OCI-LY3 (cell line): ENCODE measurements at regions not wholly inside any gene's neighbourhood (a gene's known extent, or its start where the extent isn't known, plus 50 kb on each side); places are given as distances from the start of the nearest gene placed in this dataset.
"Not testable (repeated sequence)": the region's sequence is repeated elsewhere in the genome, so short reads cannot be mapped to it uniquely, and the experiment has no call there.

ENCODE experiments used
- H2AFZ ChIP-seq: fragments of 200-600, 300-600 bp; shearing (Covaris generic); 2 replicates; pipeline ENCODE4 v1.6.0; 2014; ENCODE audit warnings: antibody characterized with exemption, low read depth, low read length
- H3K27ac ChIP-seq: fragments of 200-600, 300-600 bp; sonication (generic); 2 replicates; pipeline ENCODE4 v1.5.1; 2014; ENCODE audit warnings: mild to moderate bottlenecking, low read length, moderate library complexity, mixed read lengths
- H3K27me3 ChIP-seq: fragments of 200-600, 300-600 bp; sonication (generic); 2 replicates; pipeline ENCODE4 v1.6.1; 2014; ENCODE audit warnings: low read depth, low read length, mixed read lengths
- H3K36me3 ChIP-seq: fragments of 200-600, 300-600 bp; sonication (generic); replicated peaks from 2 replicates; pipeline ENCODE3; 2014; ENCODE audit warnings: low read depth, low read length, mixed read lengths
- H3K4me1 ChIP-seq: fragments of 300-600, 200-600 bp; sonication (generic); 2 replicates; pipeline ENCODE4 v1.6.1; 2014; ENCODE audit warnings: low read length, mixed read lengths
- H3K4me2 ChIP-seq: fragments of 200-600, 300-600 bp; sonication (generic); 2 replicates; pipeline ENCODE4 v1.6.1; 2014; ENCODE audit warnings: low read length, mixed read lengths
- H3K4me3 ChIP-seq: fragments of 300-600, 200-600 bp; sonication (generic); 2 replicates; pipeline ENCODE4 v1.5.1; 2014; ENCODE audit warnings: antibody characterized with exemption, mild to moderate bottlenecking, low read length, moderate library complexity
- H3K79me2 ChIP-seq: fragments of 300-600, 200-600 bp; shearing (Covaris generic); 2 replicates; pipeline ENCODE4 v1.6.1; 2014; ENCODE audit warnings: mild to moderate bottlenecking, low read length, mixed read lengths
- H3K9ac ChIP-seq: fragments of 300-600, 200-600 bp; shearing (Covaris generic); 2 replicates; pipeline ENCODE4 v1.6.0; 2014; ENCODE audit warnings: mild to moderate bottlenecking, low read length, moderate library complexity
- H3K9me3 ChIP-seq: fragments of 200-600, 300-600 bp; shearing (Covaris generic); 2 replicates; pipeline ENCODE4 v1.6.1; 2014; ENCODE audit warnings: low read length, mixed read lengths; ENCODE audit not compliant: insufficient read depth
- H4K20me1 ChIP-seq: fragments of 200-600, 300-600 bp; sonication (generic); 2 replicates; pipeline ENCODE4 v1.6.1; 2016; ENCODE audit warnings: low read length, mixed read lengths; ENCODE audit not compliant: insufficient read depth
- CTCF ChIP-seq: fragments of 200-600, 300-600 bp; sonication (generic); IDR thresholded peaks from 2 replicates; pipeline ENCODE4 v1.5.1; 2014; ENCODE audit warnings: antibody characterized with exemption, low read length, low read depth
- EZH2phosphoT487 ChIP-seq: fragments of 200-600 bp; shearing (Covaris generic); IDR thresholded peaks from 2 replicates; pipeline ENCODE4 v1.6.1; 2018; ENCODE audit warnings: antibody characterized with exemption, mixed run types, low read depth

DNA sequence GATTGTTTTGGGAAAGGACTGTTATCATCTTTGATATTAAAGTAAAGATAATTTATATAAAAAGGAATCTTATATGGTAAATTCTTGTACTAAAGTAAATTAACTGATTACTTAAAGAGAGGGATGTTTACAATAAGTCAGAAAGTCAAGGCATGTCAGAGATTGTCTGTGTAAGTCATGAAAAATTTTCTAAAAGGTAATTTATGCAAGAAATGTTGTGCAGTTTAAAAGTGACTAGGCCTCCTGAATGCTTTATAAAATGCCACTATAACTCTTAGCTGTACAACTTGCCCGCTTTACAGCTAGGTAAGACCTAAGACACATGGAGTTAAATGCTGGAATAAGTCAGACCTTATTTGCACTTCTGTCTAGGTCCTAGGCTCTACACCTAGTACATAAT is 692.9 kb downstream of the GBE1 start:
- H2AFZ ChIP-seq = no peak overlapping the region
- no peak overlapping the region for H3K9ac ChIP-seq
- no peaks in the 10 kb centered on the region for H3K27me3 ChIP-seq
- H4K20me1 ChIP-seq = no peaks in the 10 kb centered on the region
- H3K27ac ChIP-seq = no peak overlapping the region
- H3K4me3 ChIP-seq = no peak overlapping the region
- peaks cover 13% of the 10 kb centered on the region for H3K9me3 ChIP-seq
- H3K36me3 ChIP-seq = no peaks in the 10 kb centered on the region
- H3K4me1 ChIP-seq = no peaks in the 10 kb centered on the region
- H3K79me2 ChIP-seq = no peaks in the 10 kb centered on the region
- no peak overlapping the region for H3K4me2 ChIP-seq
- TF ChIP-seq CTCF = no peak
- TF ChIP-seq EZH2phosphoT487 = no peak

DNA sequence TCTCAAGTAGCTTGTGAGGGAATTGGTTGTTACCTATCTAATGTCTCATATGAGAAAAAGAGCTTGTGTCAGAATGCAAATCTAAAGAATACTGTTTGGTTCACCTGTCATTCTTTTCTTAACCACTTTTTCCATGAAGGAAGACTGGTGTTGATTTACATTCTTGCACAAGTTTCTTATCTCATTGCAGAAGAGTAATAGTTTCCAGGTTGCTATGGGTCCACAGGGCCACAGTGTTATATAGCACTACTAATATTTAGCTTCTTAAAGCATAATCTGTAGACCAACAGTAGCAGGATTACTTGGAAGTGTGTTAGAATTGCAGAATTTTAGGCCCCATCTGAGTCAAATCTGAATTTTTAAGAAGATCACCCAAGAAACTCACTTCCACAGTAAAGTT is 697.5 kb downstream of the GBE1 start:
- Histone ChIP-seq H3K4me3 (no peak overlapping the region), H3K27me3 (no peaks in the 10 kb centered on the region), H3K36me3 (no peaks in the 10 kb centered on the region), H2AFZ (no peak overlapping the region), H3K9me3 (peaks cover 7% of the 10 kb centered on the region), H3K4me2 (no peak overlapping the region), H3K79me2 (no peaks in the 10 kb centered on the region), H3K27ac (no peak overlapping the region), H4K20me1 (no peaks in the 10 kb centered on the region), H3K4me1 (no peaks in the 10 kb centered on the region), H3K9ac (no peak overlapping the region)
- no peak for TF ChIP-seq CTCF
- TF ChIP-seq EZH2phosphoT487 = no peak

DNA sequence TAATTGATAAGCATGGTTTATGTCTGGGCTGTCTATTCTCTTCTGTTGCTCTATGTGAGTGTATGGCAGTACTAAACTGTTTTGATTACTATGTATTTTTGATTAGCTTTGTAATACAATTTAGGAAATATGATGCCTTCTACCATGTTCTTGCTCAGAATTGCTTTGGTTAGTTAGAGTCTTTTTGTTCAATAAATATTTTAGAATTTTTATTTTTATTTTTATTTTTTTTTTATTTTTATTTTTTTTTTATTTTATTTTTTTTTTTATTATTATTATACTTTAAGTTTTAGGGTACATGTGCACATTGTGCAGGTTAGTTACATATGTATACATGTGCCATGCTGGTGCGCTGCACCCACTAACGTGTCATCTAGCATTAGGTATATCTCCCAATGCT is 710.3 kb downstream of the GBE1 start:
- not testable (repeated sequence) for H3K27me3 ChIP-seq, H3K9ac ChIP-seq, H3K27ac ChIP-seq, H2AFZ ChIP-seq, H3K4me2 ChIP-seq, H3K36me3 ChIP-seq, H4K20me1 ChIP-seq, H3K79me2 ChIP-seq, H3K4me1 ChIP-seq, H3K9me3 ChIP-seq, H3K4me3 ChIP-seq

GRCh38 chr3:81048058-81048665 is 713.3 kb downstream of the GBE1 start:
- Histone ChIP-seq H3K9ac (no peak overlapping the region), H3K4me1 (no peaks in the 10 kb centered on the region), H3K4me3 (no peak overlapping the region), H2AFZ (no peak overlapping the region; the same call in 1 of the 2 replicates), H4K20me1 (no peaks in the 10 kb centered on the region), H3K79me2 (no peaks in the 10 kb centered on the region), H3K9me3 (no peaks in the 10 kb centered on the region), H3K4me2 (no peak overlapping the region), H3K36me3 (no peaks in the 10 kb centered on the region), H3K27me3 (no peaks in the 10 kb centered on the region), H3K27ac (no peak overlapping the region)
- TF ChIP-seq CTCF = no peak
- no peak for TF ChIP-seq EZH2phosphoT487

DNA sequence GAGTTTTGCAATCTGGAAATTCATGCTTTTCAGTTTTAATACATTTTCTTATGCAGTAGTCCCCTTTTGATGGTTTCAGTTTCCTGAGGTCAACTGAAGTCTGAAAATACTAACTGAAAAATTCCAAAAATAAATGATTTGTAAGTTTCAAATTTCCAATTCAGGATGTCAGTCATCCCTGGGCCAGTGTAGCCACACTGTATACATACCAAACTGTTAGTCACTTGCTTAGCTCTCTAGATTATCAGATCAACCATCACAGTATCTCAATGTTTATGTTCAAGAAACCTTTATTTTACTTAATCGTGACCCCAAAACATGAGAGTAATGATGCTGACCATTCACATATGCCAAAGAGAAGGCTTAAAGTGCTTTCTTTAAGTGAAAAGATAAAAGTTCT is 715.5 kb downstream of the GBE1 start:
- Histone ChIP-seq H3K79me2 (no peaks in the 10 kb centered on the region), H4K20me1 (no peaks in the 10 kb centered on the region), H3K27me3 (no peaks in the 10 kb centered on the region), H3K4me3 (no peak overlapping the region), H3K9ac (no peak overlapping the region), H2AFZ (no peak overlapping the region), H3K4me1 (no peaks in the 10 kb centered on the region), H3K36me3 (no peaks in the 10 kb centered on the region), H3K9me3 (no peaks in the 10 kb centered on the region), H3K4me2 (no peak overlapping the region), H3K27ac (no peak overlapping the region)
- no peak for TF ChIP-seq EZH2phosphoT487
- no peak for TF ChIP-seq CTCF
